GM23338 (cell line): ENCODE measurements at regions not wholly inside any gene's neighbourhood (a gene's known extent, or its start where the extent isn't known, plus 50 kb on each side); places are given as distances from the start of the nearest gene placed in this dataset.

ENCODE experiments used
- ATAC-seq: fragments of 200-7000 bp; cut with Tn5 transposase; 3 replicates; pipeline ENCODE4 v1.9.1; 2020
- DNase-seq: peaks from one replicate; pipeline ENCODE4 v3.0.0-alpha.2; 2015; ENCODE audit warnings: low spot score
- H2AFZ ChIP-seq: fragments of 200-600 bp; sonication (generic); 2 replicates; pipeline ENCODE4 v1.8.0; 2016; ENCODE audit warnings: antibody characterized with exemption, mild to moderate bottlenecking, moderate library complexity
- H3F3A ChIP-seq: fragments of 200-600 bp; sonication (generic); replicated peaks from 2 replicates; pipeline ENCODE4 v1.8.0; 2017; ENCODE audit warnings: antibody characterized with exemption, mixed run types, low read depth
- H3K27ac ChIP-seq: fragments of 200-600 bp; sonication (generic); 2 replicates; pipeline ENCODE4 v1.6.1; 2016; ENCODE audit warnings: low read depth
- H3K27me3 ChIP-seq: fragments of 200-600 bp; sonication (generic); 2 replicates; pipeline ENCODE4 v1.8.0; 2016; ENCODE audit warnings: mild to moderate bottlenecking, mixed run types, moderate library complexity; ENCODE audit not compliant: insufficient read depth
- H3K36me3 ChIP-seq: fragments of 200-600 bp; sonication (generic); 2 replicates; pipeline ENCODE4 v1.8.0; 2016; ENCODE audit warnings: mild to moderate bottlenecking; ENCODE audit not compliant: insufficient read depth
- H3K4me1 ChIP-seq: fragments of 200-600 bp; sonication (generic); 2 replicates; pipeline ENCODE4 v1.8.0; 2016; ENCODE audit warnings: mild to moderate bottlenecking, moderate library complexity; ENCODE audit not compliant: insufficient read depth
- H3K4me2 ChIP-seq: fragments of 200-600 bp; sonication (generic); 2 replicates; pipeline ENCODE4 v1.7.1; 2017; ENCODE audit warnings: mixed run types
- H3K4me3 ChIP-seq: fragments of 200-600 bp; sonication (generic); 2 replicates; pipeline ENCODE4 v1.6.1; 2016; ENCODE audit warnings: mixed run types
- H3K79me2 ChIP-seq: fragments of 200-600 bp; sonication (generic); replicated peaks from 2 replicates; pipeline ENCODE4 v1.8.0; 2017; ENCODE audit warnings: mild to moderate bottlenecking; ENCODE audit not compliant: insufficient read depth
- H3K9me2 ChIP-seq: fragments of 200-600 bp; sonication (generic); 2 replicates; pipeline ENCODE4 v1.8.0; 2017; ENCODE audit not compliant: insufficient read depth
- H4K20me1 ChIP-seq: fragments of 200-600 bp; sonication (generic); replicated peaks from 2 replicates; pipeline ENCODE4 v1.8.0; 2017; ENCODE audit warnings: mild to moderate bottlenecking; ENCODE audit not compliant: insufficient read depth
- H3K27ac Mint-ChIP-seq: 2 replicates; pipeline ENCODE4 v1.8.0; 2020; ENCODE audit warnings: inconsistent platforms, mild to moderate bottlenecking, moderate library complexity, mixed read lengths
- H3K27me3 Mint-ChIP-seq: 3 replicates; pipeline ENCODE4 v1.8.0; 2022; ENCODE audit warnings: low read depth, mild to moderate bottlenecking, moderate library complexity, mixed read lengths, inconsistent platforms; ENCODE audit not compliant: insufficient read depth, poor library complexity
- H3K36me3 Mint-ChIP-seq: 3 replicates; pipeline ENCODE4 v1.8.0; 2021; ENCODE audit warnings: low read depth, mild to moderate bottlenecking, inconsistent platforms, moderate library complexity, mixed read lengths
- H3K4me1 Mint-ChIP-seq: 3 replicates; pipeline ENCODE4 v1.8.0; 2020; ENCODE audit warnings: mild to moderate bottlenecking, inconsistent platforms, mixed read lengths
- H3K4me3 Mint-ChIP-seq: 3 replicates; pipeline ENCODE4 v1.8.0; 2021; ENCODE audit warnings: moderate library complexity, mild to moderate bottlenecking, inconsistent platforms, mixed read lengths
- H3K9me3 Mint-ChIP-seq: 3 replicates; pipeline ENCODE4 v1.8.0; 2020; ENCODE audit warnings: moderate library complexity, mild to moderate bottlenecking, inconsistent platforms, mixed read lengths
- CREB1 ChIP-seq: fragments of 250-450 bp; sonication (Bioruptor Pico); IDR thresholded peaks from 2 replicates; pipeline ENCODE4 v1.5.0; 2020; ENCODE audit warnings: low read depth, mild to moderate bottlenecking, moderate library complexity
- CTCF ChIP-seq, 2 experiments: fragments of 200-600 bp in 1 of 2; sonication (generic) in 1 of 2; conservative IDR thresholded peaks; 2 replicates each; pipeline versions ENCODE4 v1.5.1 to v1.6.1; 2016 to 2017; ENCODE audit warnings: antibody characterized with exemption in 2 of 2, low read depth in 2 of 2, mild to moderate bottlenecking in 2 of 2, moderate library complexity in 1 of 2
- ZNF114 ChIP-seq: fragments of 250-450 bp; sonication (Bioruptor Pico); IDR thresholded peaks from 2 replicates; pipeline ENCODE4 v1.5.0; 2020; ENCODE audit warnings: mild to moderate bottlenecking, moderate library complexity
- ZNF462 ChIP-seq: fragments of 250-450 bp; sonication (Bioruptor Pico); IDR thresholded peaks from 2 replicates; pipeline ENCODE4 v1.5.0; 2020; ENCODE audit warnings: mild to moderate bottlenecking, moderate library complexity

GRCh38 chr21:20313013-20313412 lies 685.2 kb upstream of the NCAM2 start:
- H3K79me2 ChIP-seq = no peaks in the 10 kb centered on the region
- no peak overlapping the region for H3K4me3 ChIP-seq
- ATAC-seq (no peak), DNase-seq (no peak)
- no peak overlapping the region for H2AFZ ChIP-seq
- Mint-ChIP-seq H3K27ac (no peak overlapping the region), H3K4me3 (no peak overlapping the region), H3K9me3 (peaks cover 15% of the 10 kb centered on the region; the same call in 2 of the 3 replicates), H3K27me3 (no peaks in the 10 kb centered on the region), H3K4me1 (peaks cover 9% of the 10 kb centered on the region; the same call in 2 of the 3 replicates), H3K36me3 (0 out of 3 replicates have a peak, but pooled peaks cover 4% of the 10 kb centered on the region)
- no peaks in the 10 kb centered on the region for H3K36me3 ChIP-seq
- peaks cover 10% of the 10 kb centered on the region for H3K4me1 ChIP-seq
- no peaks in the 10 kb centered on the region for H3F3A ChIP-seq
- H3K27me3 ChIP-seq = no peaks in the 10 kb centered on the region
- H3K4me2 ChIP-seq = no peak overlapping the region
- TF ChIP-seq CTCF (conservative IDR thresholded peaks at IDR 0.05; ENCODE audit: low read depth in 2 of 2) (no peak), CREB1 (CRISPR knock-in tag) (no peak)
- no peaks in the 10 kb centered on the region for H4K20me1 ChIP-seq
- no peak overlapping the region for H3K27ac ChIP-seq
- H3K9me2 ChIP-seq = no peaks in the 10 kb centered on the region

GRCh38 chr21:20315042-20315441 lies 683.2 kb upstream of the NCAM2 start:
- no peaks in the 10 kb centered on the region for H3K27me3 ChIP-seq
- no peaks in the 10 kb centered on the region for H3K79me2 ChIP-seq
- Mint-ChIP-seq H3K36me3 (0 out of 3 replicates have a peak, but pooled peaks cover 4% of the 10 kb centered on the region), H3K4me3 (no peak overlapping the region), H3K9me3 (peaks cover 15% of the 10 kb centered on the region; the same call in 2 of the 3 replicates), H3K27me3 (no peaks in the 10 kb centered on the region), H3K4me1 (peaks cover under 1% of the 10 kb centered on the region; the same call in 2 of the 3 replicates), H3K27ac (no peak overlapping the region)
- H3K36me3 ChIP-seq = no peaks in the 10 kb centered on the region
- H3K27ac ChIP-seq = no peak overlapping the region
- no peak overlapping the region for H2AFZ ChIP-seq
- peaks cover 2% of the 10 kb centered on the region for H3K4me1 ChIP-seq
- no peaks in the 10 kb centered on the region for H3K9me2 ChIP-seq
- DNase-seq (no peak), ATAC-seq (no peak)
- no peaks in the 10 kb centered on the region for H4K20me1 ChIP-seq
- H3F3A ChIP-seq = no peaks in the 10 kb centered on the region
- no peak for TF ChIP-seq ZNF114 (CRISPR knock-in tag)
- no peak for TF ChIP-seq ZNF462
- no peak overlapping the region for H3K4me2 ChIP-seq
- no peak overlapping the region for H3K4me3 ChIP-seq
